ENCODE measurements at regions not wholly inside any gene's neighbourhood (a gene's known extent, or its start where the extent isn't known, plus 50 kb on each side); places are given as distances from the start of the nearest gene placed in this dataset.

- Histone ChIP-seq H3K4me1 (no peaks in the 10 kb centered on the region), H3K36me3 (ENCODE audit: control insufficient read depth, insufficient read depth, low read length) (no peaks in the 10 kb centered on the region), H3K27me3 (ENCODE audit: control insufficient read depth, insufficient read depth, low read length) (no peaks in the 10 kb centered on the region), H3K9me3 (ENCODE audit: control insufficient read depth, low read length) (no peaks in the 10 kb centered on the region), H3K9ac (no peak overlapping the region), H3K4me2 (ENCODE audit: low read length) (no peak overlapping the region), H3K27ac (no peak overlapping the region), H3K79me2 (no peaks in the 10 kb centered on the region), H2AFZ (no peak overlapping the region), H3K4me3 (ENCODE audit: low read depth, low read length) (no peak overlapping the region)
- no peak for TF ChIP-seq CTCF (IDR thresholded peaks at IDR 0.05)
Observed at GRCh38 chr5:4781299-4781698, 358.8 kb upstream of the ADAMTS16 start.

GRCh38 chr5:4785971-4786370 is 354.2 kb upstream of the ADAMTS16 start:
- Histone ChIP-seq H3K4me2 (ENCODE audit: low read length) (no peak overlapping the region), H3K9me3 (ENCODE audit: control insufficient read depth, low read length) (no peaks in the 10 kb centered on the region), H3K27ac (no peak overlapping the region), H3K4me3 (ENCODE audit: low read depth, low read length) (no peak overlapping the region), H3K27me3 (ENCODE audit: control insufficient read depth, insufficient read depth, low read length) (no peaks in the 10 kb centered on the region), H3K4me1 (no peaks in the 10 kb centered on the region), H2AFZ (no peak overlapping the region), H3K9ac (no peak overlapping the region), H3K79me2 (no peaks in the 10 kb centered on the region), H3K36me3 (ENCODE audit: control insufficient read depth, insufficient read depth, low read length) (no peaks in the 10 kb centered on the region)
- TF ChIP-seq CTCF (IDR thresholded peaks at IDR 0.05): no peak

GRCh38 chr5:4797445-4797844 is 342.7 kb upstream of the ADAMTS16 start:
- Histone ChIP-seq H3K36me3 (ENCODE audit: control insufficient read depth, insufficient read depth, low read length) (no peaks in the 10 kb centered on the region), H3K9me3 (ENCODE audit: control insufficient read depth, low read length) (no peaks in the 10 kb centered on the region), H3K79me2 (no peaks in the 10 kb centered on the region), H3K9ac (no peak overlapping the region), H3K4me1 (no peaks in the 10 kb centered on the region), H2AFZ (no peak overlapping the region), H3K4me2 (ENCODE audit: low read length) (no peak overlapping the region), H3K4me3 (ENCODE audit: low read depth, low read length) (no peak overlapping the region), H3K27ac (no peak overlapping the region), H3K27me3 (ENCODE audit: control insufficient read depth, insufficient read depth, low read length) (no peaks in the 10 kb centered on the region)
- no peak for TF ChIP-seq CTCF (IDR thresholded peaks at IDR 0.05)

GRCh38 chr5:4802044-4802443 is 338.1 kb upstream of the ADAMTS16 start:
- no peaks in the 10 kb centered on the region for H3K27me3 ChIP-seq (ENCODE audit: control insufficient read depth, insufficient read depth, low read length)
- TF ChIP-seq CTCF (IDR thresholded peaks at IDR 0.05): no peak

GRCh38 chr5:4804691-4805360 is 335.3 kb upstream of the ADAMTS16 start:
- no peaks in the 10 kb centered on the region for H3K9me3 ChIP-seq (ENCODE audit: control insufficient read depth, low read length)
- H3K9ac ChIP-seq: no peak overlapping the region
- no peaks in the 10 kb centered on the region for H3K27me3 ChIP-seq (ENCODE audit: control insufficient read depth, insufficient read depth, low read length)
- H3K4me2 ChIP-seq (ENCODE audit: low read length): no peak overlapping the region
- no peak overlapping the region for H3K4me3 ChIP-seq (ENCODE audit: low read depth, low read length)
- no peak overlapping the region for H2AFZ ChIP-seq
- TF ChIP-seq CTCF (IDR thresholded peaks at IDR 0.05): no peak
- no peaks in the 10 kb centered on the region for H3K4me1 ChIP-seq
- H3K36me3 ChIP-seq (ENCODE audit: control insufficient read depth, insufficient read depth, low read length): no peaks in the 10 kb centered on the region
- no peak overlapping the region for H3K27ac ChIP-seq
- H3K79me2 ChIP-seq: no peaks in the 10 kb centered on the region

More at GRCh38 chr5:4802044-4802443, 338.1 kb upstream of the ADAMTS16 start:
- no peak overlapping the region for H3K9ac ChIP-seq
- no peaks in the 10 kb centered on the region for H3K79me2 ChIP-seq
- H3K4me2 ChIP-seq (ENCODE audit: low read length): no peak overlapping the region
- H3K36me3 ChIP-seq (ENCODE audit: control insufficient read depth, insufficient read depth, low read length): no peaks in the 10 kb centered on the region
- H3K4me3 ChIP-seq (ENCODE audit: low read depth, low read length): no peak overlapping the region
- no peak overlapping the region for H3K27ac ChIP-seq
- no peaks in the 10 kb centered on the region for H3K4me1 ChIP-seq
- no peaks in the 10 kb centered on the region for H3K9me3 ChIP-seq (ENCODE audit: control insufficient read depth, low read length)
- no peak overlapping the region for H2AFZ ChIP-seq
